IMR-90 (cell line): ENCODE measurements at regions not wholly inside any gene's neighbourhood (a gene's known extent, or its start where the extent isn't known, plus 50 kb on each side); places are given as distances from the start of the nearest gene placed in this dataset.

ENCODE experiments used
- BHLHE40 ChIP-seq: fragments of 150-350 bp; IDR thresholded peaks from 2 replicates; pipeline ENCODE4 v1.6.1; 2016; ENCODE audit warnings: mild to moderate bottlenecking, low read depth, low read length
- CEBPB ChIP-seq: IDR thresholded peaks from 2 replicates; pipeline ENCODE4 v1.6.1; 2012; ENCODE audit warnings: low read depth, low read length, improper control_type of control experiment
- CHD1 ChIP-seq: IDR thresholded peaks from 2 replicates; pipeline ENCODE4 v1.6.1; 2012; ENCODE audit warnings: low read depth, low read length, improper control_type of control experiment
- CTCF ChIP-seq: conservative IDR thresholded peaks from 2 replicates; pipeline ENCODE4 v1.5.1; 2012; ENCODE audit warnings: mild to moderate bottlenecking, low read depth, low read length, improper control_type of control experiment
- MAFK ChIP-seq: IDR thresholded peaks from 2 replicates; pipeline ENCODE4 v1.6.1; 2012; ENCODE audit warnings: low read depth, low read length, improper control_type of control experiment
- NFE2L2 ChIP-seq: fragments of 150-350 bp; IDR thresholded peaks from 2 replicates; pipeline ENCODE4 v1.6.1; 2016; ENCODE audit warnings: low read depth, mild to moderate bottlenecking, low read length
- POLR2A ChIP-seq: IDR thresholded peaks from 2 replicates; pipeline ENCODE4 v1.6.1; 2012; ENCODE audit warnings: mild to moderate bottlenecking, low read depth, low read length
- USF2 ChIP-seq: fragments of 150-350 bp; IDR thresholded peaks from 2 replicates; pipeline ENCODE4 v1.6.1; 2017; ENCODE audit warnings: mild to moderate bottlenecking, antibody characterized with exemption, low read length, low read depth

- TF ChIP-seq CTCF, result no peak
- TF ChIP-seq MAFK, result no peak
- no peak for TF ChIP-seq CHD1
- TF ChIP-seq USF2, result no peak
- TF ChIP-seq POLR2A, result no peak
- TF ChIP-seq NFE2L2, result no peak
- no peak for TF ChIP-seq BHLHE40
- TF ChIP-seq CEBPB, result no peak
These were observed 329.2 kb downstream of the DHX35 start for GRCh38 chr20:39291301-39291700.
